ENCODE measurements at regions not wholly inside any gene's neighbourhood (a gene's known extent, or its start where the extent isn't known, plus 50 kb on each side); places are given as distances from the start of the nearest gene placed in this dataset.

DNA sequence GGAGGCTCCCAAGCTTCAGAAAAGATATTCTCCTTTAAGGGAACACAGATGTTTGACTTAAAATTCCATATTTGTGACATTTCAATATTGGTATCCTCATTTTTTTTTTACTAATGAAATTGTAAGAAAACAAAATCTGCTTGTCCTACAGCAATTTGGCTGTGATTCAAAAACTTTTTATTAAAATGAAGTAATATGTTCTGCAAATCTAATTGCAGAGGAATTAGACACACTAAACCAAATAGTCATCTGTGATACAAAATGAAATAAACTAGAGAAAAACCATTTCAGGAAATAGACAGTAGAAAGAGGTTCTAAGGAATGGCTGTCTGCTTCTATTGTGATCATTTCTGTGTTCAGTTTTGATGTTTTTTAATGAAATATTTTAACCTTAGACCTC, 50.1 kb upstream of the HIF1A start:
- TF ChIP-seq POLR2A (IDR thresholded peaks at IDR 0.05; ENCODE audit: low read depth, low read length) (no peak), POLR2AphosphoS5 (IDR thresholded peaks at IDR 0.05; ENCODE audit: low read depth, low read length) (no peak), TAF1 (IDR thresholded peaks at IDR 0.05; ENCODE audit: low read depth, low read length) (no peak), SPI1 (IDR thresholded peaks at IDR 0.05; ENCODE audit: low read depth, low read length) (no peak), PAX5 (IDR thresholded peaks at IDR 0.05; ENCODE audit: insufficient read depth, low read length, severe bottlenecking) (no peak)
